Trophoblast cell (in vitro differentiated cells and primary cell): ENCODE measurements at regions not wholly inside any gene's neighbourhood (a gene's known extent, or its start where the extent isn't known, plus 50 kb on each side); places are given as distances from the start of the nearest gene placed in this dataset.

Experiments
- DNase-seq, 2 donors: peaks; one replicate each; pipeline ENCODE4 v3.0.0-alpha.2; 2016
- H2AFZ ChIP-seq: 2 replicates; pipeline ENCODE4 v1.6.1; 2013; ENCODE audit warnings: low read length, moderate library complexity, mild to moderate bottlenecking; ENCODE audit not compliant: insufficient read depth, poor library complexity
- H2AK5ac ChIP-seq: 2 replicates; pipeline ENCODE4 v1.6.1; 2013; ENCODE audit warnings: mild to moderate bottlenecking, low read length
- H2BK120ac ChIP-seq: 2 replicates; pipeline ENCODE4 v1.6.1; 2013; ENCODE audit warnings: low read length, mild to moderate bottlenecking, moderate library complexity; ENCODE audit not compliant: insufficient read depth, poor library complexity
- H2BK12ac ChIP-seq: 2 replicates; pipeline ENCODE4 v1.6.1; 2013; ENCODE audit warnings: mild to moderate bottlenecking, low read length, moderate library complexity
- H2BK5ac ChIP-seq: 2 replicates; pipeline ENCODE4 v1.6.1; 2013; ENCODE audit warnings: low read length, low read depth, moderate library complexity, mild to moderate bottlenecking; ENCODE audit not compliant: poor library complexity
- H3K14ac ChIP-seq: 2 replicates; pipeline ENCODE4 v1.6.1; 2013; ENCODE audit warnings: mild to moderate bottlenecking, low read length
- H3K18ac ChIP-seq: 2 replicates; pipeline ENCODE4 v1.6.1; 2013; ENCODE audit warnings: mild to moderate bottlenecking, low read length
- H3K23ac ChIP-seq: 2 replicates; pipeline ENCODE4 v1.6.1; 2013; ENCODE audit warnings: low read length
- H3K27ac ChIP-seq: 2 replicates; pipeline ENCODE4 v1.5.1; 2013; ENCODE audit warnings: low read depth, mild to moderate bottlenecking, inconsistent platforms, low read length, moderate library complexity
- H3K27me3 ChIP-seq: 2 replicates; pipeline ENCODE4 v1.6.1; 2013; ENCODE audit warnings: inconsistent platforms, mild to moderate bottlenecking, low read length, moderate library complexity; ENCODE audit not compliant: insufficient read depth
- H3K36me3 ChIP-seq, 2 experiments: 1 replicate in 1 of 2; 2 replicates in 1 of 2; pipeline ENCODE4 v1.6.1; 2013; ENCODE audit warnings: low read length in 2 of 2, mild to moderate bottlenecking in 2 of 2, moderate library complexity in 1 of 2; ENCODE audit not compliant: insufficient read depth in 2 of 2, control insufficient read depth in 1 of 2
- H3K4ac ChIP-seq: 2 replicates; pipeline ENCODE4 v1.6.1; 2013; ENCODE audit warnings: low read depth, mild to moderate bottlenecking, low read length, moderate library complexity
- H3K4me1 ChIP-seq, 2 experiments: 1 replicate in 1 of 2; 2 replicates in 1 of 2; pipeline ENCODE4 v1.6.1; 2013; ENCODE audit warnings: low read length in 2 of 2, mild to moderate bottlenecking in 2 of 2, moderate library complexity in 1 of 2; ENCODE audit not compliant: insufficient read depth in 2 of 2, control insufficient read depth in 1 of 2
- H3K4me2 ChIP-seq: 2 replicates; pipeline ENCODE4 v1.6.1; 2013; ENCODE audit warnings: inconsistent platforms, mild to moderate bottlenecking, low read length, moderate library complexity
- H3K4me3 ChIP-seq: 2 replicates; pipeline ENCODE4 v1.5.1; 2013; ENCODE audit warnings: mild to moderate bottlenecking, low read depth, low read length, inconsistent platforms
- H3K79me1 ChIP-seq: one replicate; pipeline ENCODE4 v1.6.1; 2013; ENCODE audit warnings: low read length
- H3K79me2 ChIP-seq: 2 replicates; pipeline ENCODE4 v1.6.1; 2013; ENCODE audit warnings: low read length, mild to moderate bottlenecking; ENCODE audit not compliant: control insufficient read depth, insufficient read depth, poor library complexity
- H3K9ac ChIP-seq: 2 replicates; pipeline ENCODE4 v1.6.1; 2013; ENCODE audit warnings: mild to moderate bottlenecking, low read length
- H3K9me3 ChIP-seq: 2 replicates; pipeline ENCODE4 v1.6.1; 2013; ENCODE audit warnings: low read depth, mild to moderate bottlenecking, control low read depth, inconsistent platforms, low read length; ENCODE audit not compliant: insufficient read depth
- H4K12ac ChIP-seq: 2 replicates; pipeline ENCODE4 v1.6.1; 2013; ENCODE audit warnings: low read depth, mild to moderate bottlenecking, low read length, moderate library complexity
- H4K8ac ChIP-seq: 2 replicates; pipeline ENCODE4 v1.6.1; 2013; ENCODE audit warnings: low read depth, mild to moderate bottlenecking, low read length, moderate library complexity
- H4K91ac ChIP-seq: one replicate; pipeline ENCODE4 v1.6.1; 2013; ENCODE audit warnings: low read depth, mild to moderate bottlenecking, low read length, moderate library complexity
- WGBS: extraction: QIAGEN DNeasy Blood & Tissue Kit; methylation state at CpG from one replicate; pipeline ENCODE4 v1.1.7; 2013; ENCODE audit warnings: missing lambda C conversion rate; ENCODE audit not compliant: insufficient read length, insufficient coverage; ENCODE audit errors: extremely low coverage; 5-methylcytosine and 5-hydroxymethylcytosine counted together

GRCh38 chr4:123980736-123981300 is 584.2 kb downstream of the SPRY1 start:
- no peak overlapping the region for H3K4ac ChIP-seq
- DNase-seq, result peak in 1 of 2 donors; percentile 20
- no CpG with 5 or more reads among the region's 2 CpGs for whole genome bisulfite sequencing
- H3K18ac ChIP-seq, result no peak overlapping the region
- no peaks in the 10 kb centered on the region for H3K4me1 ChIP-seq
- H3K4me2 ChIP-seq, result no peak overlapping the region
- H4K8ac ChIP-seq, result no peak overlapping the region
- no peak overlapping the region for H2AK5ac ChIP-seq
- no peak overlapping the region for H2BK12ac ChIP-seq
- no peak overlapping the region for H2BK120ac ChIP-seq
- H3K9ac ChIP-seq, result no peak overlapping the region
- H3K27me3 ChIP-seq, result no peaks in the 10 kb centered on the region
- H3K23ac ChIP-seq, result no peak overlapping the region
- no peaks in the 10 kb centered on the region for H3K79me2 ChIP-seq
- no peak overlapping the region for H4K91ac ChIP-seq
- H3K4me3 ChIP-seq, result no peak overlapping the region
- no peaks in the 10 kb centered on the region for H3K79me1 ChIP-seq
- H3K36me3 ChIP-seq, result no peaks in the 10 kb centered on the region
- no peak overlapping the region for H4K12ac ChIP-seq
- H3K9me3 ChIP-seq, result peaks cover 5% of the 10 kb centered on the region
- H2BK5ac ChIP-seq, result no peak overlapping the region
- H3K27ac ChIP-seq, result no peak overlapping the region
- H3K14ac ChIP-seq, result no peak overlapping the region
- H2AFZ ChIP-seq, result no peak overlapping the region

- Histone ChIP-seq H3K18ac (no peak overlapping the region), H3K4ac (no peak overlapping the region), H3K4me1 (no peaks in the 10 kb centered on the region), H3K9me3 (peaks cover 5% of the 10 kb centered on the region), H2AK5ac (no peak overlapping the region), H4K12ac (no peak overlapping the region), H3K36me3 (no peaks in the 10 kb centered on the region), H3K79me2 (no peaks in the 10 kb centered on the region), H2AFZ (no peak overlapping the region), H3K9ac (no peak overlapping the region), H3K23ac (no peak overlapping the region), H4K8ac (no peak overlapping the region), H4K91ac (no peak overlapping the region), H3K79me1 (no peaks in the 10 kb centered on the region), H2BK12ac (no peak overlapping the region), H3K27me3 (no peaks in the 10 kb centered on the region), H3K4me3 (no peak overlapping the region), H2BK5ac (no peak overlapping the region), H3K27ac (no peak overlapping the region), H3K14ac (no peak overlapping the region), H2BK120ac (no peak overlapping the region), H3K4me2 (no peak overlapping the region)
- DNase-seq, result no peak
- WGBS, result no CpG with 5 or more reads among the region's 3 CpGs
Measured at GRCh38 chr4:123984886-123985285, 588.3 kb downstream of the SPRY1 start.

- Histone ChIP-seq H3K4me2 (no peak overlapping the region), H3K18ac (no peak overlapping the region), H2BK120ac (no peak overlapping the region), H3K23ac (no peak overlapping the region), H4K12ac (no peak overlapping the region), H3K9ac (no peak overlapping the region), H3K4ac (no peak overlapping the region), H3K27ac (peak overlapping the region; percentile 34), H3K79me1 (no peaks in the 10 kb centered on the region), H3K9me3 (peaks cover 5% of the 10 kb centered on the region), H3K79me2 (no peaks in the 10 kb centered on the region), H4K91ac (no peak overlapping the region), H3K36me3 (no peaks in the 10 kb centered on the region), H2BK5ac (no peak overlapping the region), H3K14ac (no peak overlapping the region), H3K4me3 (no peak overlapping the region), H2AK5ac (no peak overlapping the region), H2AFZ (no peak overlapping the region), H2BK12ac (no peak overlapping the region), H4K8ac (no peak overlapping the region), H3K4me1 (no peaks in the 10 kb centered on the region), H3K27me3 (no peaks in the 10 kb centered on the region)
- DNase-seq, result peak; percentile 14 to 78
- WGBS, result no CpG with 5 or more reads among the region's 2 CpGs
Measured at GRCh38 chr4:123986268-123986798, 589.7 kb downstream of the SPRY1 start.

- no peak overlapping the region for H4K12ac ChIP-seq
- H3K14ac ChIP-seq, result no peak overlapping the region
- WGBS, result no CpG with 5 or more reads among the region's 3 CpGs
- peak overlapping the region; percentile 38 for H4K8ac ChIP-seq
- no peak overlapping the region for H2AFZ ChIP-seq
- H3K9me3 ChIP-seq, result peaks cover 5% of the 10 kb centered on the region
- peak overlapping the region; percentile 43 for H4K91ac ChIP-seq
- H3K79me1 ChIP-seq, result no peaks in the 10 kb centered on the region
- no peak for DNase-seq
- no peak overlapping the region for H2AK5ac ChIP-seq
- H2BK120ac ChIP-seq, result peak overlapping the region; percentile 83
- no peak overlapping the region for H3K23ac ChIP-seq
- no peaks in the 10 kb centered on the region for H3K79me2 ChIP-seq
- no peak overlapping the region for H3K18ac ChIP-seq
- H3K36me3 ChIP-seq, result no peaks in the 10 kb centered on the region
- no peak overlapping the region for H3K27ac ChIP-seq
- no peaks in the 10 kb centered on the region for H3K4me1 ChIP-seq
- H3K27me3 ChIP-seq, result no peaks in the 10 kb centered on the region
- H2BK5ac ChIP-seq, result no peak overlapping the region
- H3K9ac ChIP-seq, result no peak overlapping the region
- no peak overlapping the region for H2BK12ac ChIP-seq
- H3K4me2 ChIP-seq, result no peak overlapping the region
- no peak overlapping the region for H3K4me3 ChIP-seq
- H3K4ac ChIP-seq, result no peak overlapping the region
Measured at GRCh38 chr4:123987408-123987807, 590.8 kb downstream of the SPRY1 start.
